ENCODE measurements at regions not wholly inside any gene's neighbourhood (a gene's known extent, or its start where the extent isn't known, plus 50 kb on each side); places are given as distances from the start of the nearest gene placed in this dataset.

- H3K27me3 ChIP-seq (ENCODE audit: control insufficient read depth in 2 of 2, insufficient read depth in 1 of 2, low read length in 1 of 2): no peaks in the 10 kb centered on the region
- DNase-seq (ENCODE audit: low read depth in 6 of 9, low spot score in 9 of 9): no peak
- no peak overlapping the region for H3K4me3 ChIP-seq (ENCODE audit: low read length in 2 of 2)
- no peaks in the 10 kb centered on the region for H3K9me3 ChIP-seq (ENCODE audit: control insufficient read depth in 2 of 2, insufficient read depth in 1 of 2, low read length in 1 of 2)
- no peak overlapping the region for H3K27ac ChIP-seq (ENCODE audit: low read depth in 1 of 2, low read length in 1 of 2)
- H3K4me1 ChIP-seq (ENCODE audit: control insufficient read depth in 2 of 2, insufficient read depth in 2 of 2, low read length in 2 of 2): peaks cover 10 to 18% of the 10 kb centered on the region in 2 donors
- 84% methylated on average over 2 of the region's 2 CpGs for WGBS
- no peaks in the 10 kb centered on the region for H3K36me3 ChIP-seq (ENCODE audit: control insufficient read depth in 2 of 2, insufficient read depth in 2 of 2, low read length in 1 of 2)
These were observed 225.6 kb upstream of the TBC1D5 start for GRCh38 chr3:17967953-17968607.

GRCh38 chr3:17967111-17967510 is 224.7 kb upstream of the TBC1D5 start:
- H3K36me3 ChIP-seq (ENCODE audit: control insufficient read depth in 2 of 2, insufficient read depth in 2 of 2, low read length in 1 of 2): no peaks in the 10 kb centered on the region
- no peak for DNase-seq (ENCODE audit: low read depth in 6 of 9, low spot score in 9 of 9)
- no peaks in the 10 kb centered on the region for H3K9me3 ChIP-seq (ENCODE audit: control insufficient read depth in 2 of 2, insufficient read depth in 1 of 2, low read length in 1 of 2)
- no peak overlapping the region for H3K27ac ChIP-seq (ENCODE audit: low read depth in 1 of 2, low read length in 1 of 2)
- H3K4me3 ChIP-seq (ENCODE audit: low read length in 2 of 2): no peak overlapping the region
- WGBS: 96% methylated on average over 5 of the region's 5 CpGs
- H3K27me3 ChIP-seq (ENCODE audit: control insufficient read depth in 2 of 2, insufficient read depth in 1 of 2, low read length in 1 of 2): no peaks in the 10 kb centered on the region
- peaks cover 10 to 13% of the 10 kb centered on the region in 2 donors for H3K4me1 ChIP-seq (ENCODE audit: control insufficient read depth in 2 of 2, insufficient read depth in 2 of 2, low read length in 2 of 2)

GRCh38 chr3:17965331-17965730 is 222.9 kb upstream of the TBC1D5 start:
- Histone ChIP-seq H3K27me3 (ENCODE audit: control insufficient read depth in 2 of 2, insufficient read depth in 1 of 2, low read length in 1 of 2) (no peaks in the 10 kb centered on the region), H3K36me3 (ENCODE audit: control insufficient read depth in 2 of 2, insufficient read depth in 2 of 2, low read length in 1 of 2) (peaks cover 0 to 3% of the 10 kb centered on the region in 2 donors), H3K9me3 (ENCODE audit: control insufficient read depth in 2 of 2, insufficient read depth in 1 of 2, low read length in 1 of 2) (no peaks in the 10 kb centered on the region), H3K27ac (ENCODE audit: low read depth in 1 of 2, low read length in 1 of 2) (peak overlapping the region in 1 of 2 donors; percentile 85), H3K4me3 (ENCODE audit: low read length in 2 of 2) (no peak overlapping the region), H3K4me1 (ENCODE audit: control insufficient read depth in 2 of 2, insufficient read depth in 2 of 2, low read length in 2 of 2) (peaks cover 7 to 12% of the 10 kb centered on the region in 2 donors)
- 57% methylated on average over 1 of the region's 1 CpG for WGBS
- DNase-seq (ENCODE audit: low read depth in 6 of 9, low spot score in 9 of 9): no peak

- H3K36me3 ChIP-seq (ENCODE audit: control insufficient read depth in 2 of 2, insufficient read depth in 2 of 2, low read length in 1 of 2): peaks cover 0 to 3% of the 10 kb centered on the region in 2 donors
These were observed 221.7 kb upstream of the TBC1D5 start for GRCh38 chr3:17964108-17964507.

GRCh38 chr3:17955411-17955810 is 213.0 kb upstream of the TBC1D5 start:
- no peak for DNase-seq (ENCODE audit: low read depth in 6 of 9, low spot score in 9 of 9)
- H3K36me3 ChIP-seq (ENCODE audit: control insufficient read depth in 2 of 2, insufficient read depth in 2 of 2, low read length in 1 of 2): no peaks in the 10 kb centered on the region
- H3K27ac ChIP-seq (ENCODE audit: low read depth in 1 of 2, low read length in 1 of 2): no peak overlapping the region
- no peaks in the 10 kb centered on the region for H3K27me3 ChIP-seq (ENCODE audit: control insufficient read depth in 2 of 2, insufficient read depth in 1 of 2, low read length in 1 of 2)
- no peaks in the 10 kb centered on the region for H3K4me1 ChIP-seq (ENCODE audit: control insufficient read depth in 2 of 2, insufficient read depth in 2 of 2, low read length in 2 of 2)
- H3K4me3 ChIP-seq (ENCODE audit: low read length in 2 of 2): no peak overlapping the region
- peaks cover 0 to 6% of the 10 kb centered on the region in 2 donors for H3K9me3 ChIP-seq (ENCODE audit: control insufficient read depth in 2 of 2, insufficient read depth in 1 of 2, low read length in 1 of 2)

More at GRCh38 chr3:17964108-17964507, 221.7 kb upstream of the TBC1D5 start:
- H3K4me3 ChIP-seq (ENCODE audit: low read length in 2 of 2): no peak overlapping the region
- H3K4me1 ChIP-seq (ENCODE audit: control insufficient read depth in 2 of 2, insufficient read depth in 2 of 2, low read length in 2 of 2): peaks cover 7 to 12% of the 10 kb centered on the region in 2 donors
- H3K27me3 ChIP-seq (ENCODE audit: control insufficient read depth in 2 of 2, insufficient read depth in 1 of 2, low read length in 1 of 2): no peaks in the 10 kb centered on the region
- WGBS: 4% methylated on average over 1 of the region's 1 CpG
- peak; percentile 34 to 90 (median 72) for DNase-seq (ENCODE audit: low read depth in 6 of 9, low spot score in 9 of 9)
- no peaks in the 10 kb centered on the region for H3K9me3 ChIP-seq (ENCODE audit: control insufficient read depth in 2 of 2, insufficient read depth in 1 of 2, low read length in 1 of 2)
- H3K27ac ChIP-seq (ENCODE audit: low read depth in 1 of 2, low read length in 1 of 2): peak overlapping the region; percentile 69 to 85

- no peak for DNase-seq (ENCODE audit: low read depth in 6 of 9, low spot score in 9 of 9)
- no peak overlapping the region for H3K27ac ChIP-seq (ENCODE audit: low read depth in 1 of 2, low read length in 1 of 2)
- no peaks in the 10 kb centered on the region for H3K36me3 ChIP-seq (ENCODE audit: control insufficient read depth in 2 of 2, insufficient read depth in 2 of 2, low read length in 1 of 2)
- no peaks in the 10 kb centered on the region for H3K4me1 ChIP-seq (ENCODE audit: control insufficient read depth in 2 of 2, insufficient read depth in 2 of 2, low read length in 2 of 2)
- WGBS: 96% methylated on average over 1 of the region's 1 CpG
- no peaks in the 10 kb centered on the region for H3K27me3 ChIP-seq (ENCODE audit: control insufficient read depth in 2 of 2, insufficient read depth in 1 of 2, low read length in 1 of 2)
- H3K4me3 ChIP-seq (ENCODE audit: low read length in 2 of 2): no peak overlapping the region
- H3K9me3 ChIP-seq (ENCODE audit: control insufficient read depth in 2 of 2, insufficient read depth in 1 of 2, low read length in 1 of 2): peaks cover 0 to 6% of the 10 kb centered on the region in 2 donors
These were observed 212.4 kb upstream of the TBC1D5 start for GRCh38 chr3:17954801-17955200.

- peaks cover 0 to 6% of the 10 kb centered on the region in 2 donors for H3K9me3 ChIP-seq (ENCODE audit: control insufficient read depth in 2 of 2, insufficient read depth in 1 of 2, low read length in 1 of 2)
- peaks cover 5 to 10% of the 10 kb centered on the region in 2 donors for H3K4me1 ChIP-seq (ENCODE audit: control insufficient read depth in 2 of 2, insufficient read depth in 2 of 2, low read length in 2 of 2)
- no peaks in the 10 kb centered on the region for H3K27me3 ChIP-seq (ENCODE audit: control insufficient read depth in 2 of 2, insufficient read depth in 1 of 2, low read length in 1 of 2)
- DNase-seq (ENCODE audit: low read depth in 6 of 9, low spot score in 9 of 9): no peak
- H3K36me3 ChIP-seq (ENCODE audit: control insufficient read depth in 2 of 2, insufficient read depth in 2 of 2, low read length in 1 of 2): no peaks in the 10 kb centered on the region
- no peak overlapping the region for H3K4me3 ChIP-seq (ENCODE audit: low read length in 2 of 2)
- 95% methylated on average over 2 of the region's 2 CpGs for WGBS
- H3K27ac ChIP-seq (ENCODE audit: low read depth in 1 of 2, low read length in 1 of 2): no peak overlapping the region
These were observed 208.8 kb upstream of the TBC1D5 start for GRCh38 chr3:17951241-17951640.

GRCh38 chr3:17949101-17949500 is 206.7 kb upstream of the TBC1D5 start:
- Histone ChIP-seq H3K4me1 (ENCODE audit: control insufficient read depth in 2 of 2, insufficient read depth in 2 of 2, low read length in 2 of 2) (peaks cover 10 to 19% of the 10 kb centered on the region in 2 donors), H3K27me3 (ENCODE audit: control insufficient read depth in 2 of 2, insufficient read depth in 1 of 2, low read length in 1 of 2) (no peaks in the 10 kb centered on the region), H3K4me3 (ENCODE audit: low read length in 2 of 2) (no peak overlapping the region), H3K27ac (ENCODE audit: low read depth in 1 of 2, low read length in 1 of 2) (no peak overlapping the region), H3K36me3 (ENCODE audit: control insufficient read depth in 2 of 2, insufficient read depth in 2 of 2, low read length in 1 of 2) (no peaks in the 10 kb centered on the region), H3K9me3 (ENCODE audit: control insufficient read depth in 2 of 2, insufficient read depth in 1 of 2, low read length in 1 of 2) (peaks cover 0 to 6% of the 10 kb centered on the region in 2 donors)
- DNase-seq (ENCODE audit: low read depth in 6 of 9, low spot score in 9 of 9): peak in 1 of 9 donors; percentile 57
- 46% methylated on average over 6 of the region's 6 CpGs for WGBS

- Histone ChIP-seq H3K4me3 (ENCODE audit: low read length in 2 of 2) (no peak overlapping the region), H3K27ac (ENCODE audit: low read depth in 1 of 2, low read length in 1 of 2) (no peak overlapping the region), H3K9me3 (ENCODE audit: control insufficient read depth in 2 of 2, insufficient read depth in 1 of 2, low read length in 1 of 2) (peaks cover 0 to 6% of the 10 kb centered on the region in 2 donors)
These were observed 205.4 kb upstream of the TBC1D5 start for GRCh38 chr3:17947833-17948232.

More at GRCh38 chr3:17947833-17948232, 205.4 kb upstream of the TBC1D5 start:
- Histone ChIP-seq H3K27me3 (ENCODE audit: control insufficient read depth in 2 of 2, insufficient read depth in 1 of 2, low read length in 1 of 2) (no peaks in the 10 kb centered on the region), H3K4me1 (ENCODE audit: control insufficient read depth in 2 of 2, insufficient read depth in 2 of 2, low read length in 2 of 2) (peaks cover 10 to 19% of the 10 kb centered on the region in 2 donors), H3K36me3 (ENCODE audit: control insufficient read depth in 2 of 2, insufficient read depth in 2 of 2, low read length in 1 of 2) (no peaks in the 10 kb centered on the region)
- DNase-seq (ENCODE audit: low read depth in 6 of 9, low spot score in 9 of 9): no peak

Data from thymus (tissue), 11 donors.